NOMO-1 treated with dmso at 0.1 percent for 144 hours (cell line): ENCODE measurements at regions not wholly inside any gene's neighbourhood (a gene's known extent, or its start where the extent isn't known, plus 50 kb on each side); places are given as distances from the start of the nearest gene placed in this dataset.
"Not testable (repeated sequence)": the region's sequence is repeated elsewhere in the genome, so short reads cannot be mapped to it uniquely, and the experiment has no call there.

ENCODE experiments used
- DNase-seq: peaks from one replicate; lab custom pipeline; 2025; ENCODE audit not compliant: unreplicated experiment; lab: John Stamatoyannopoulos, UW

GRCh38 chr4:188993871-188994270 is 854.6 kb downstream of the TRIML1 start:
- no peak for DNase-seq

- DNase-seq = no peak
Observed at GRCh38 chr4:189001283-189001970, 862.2 kb downstream of the TRIML1 start.

- no peak for DNase-seq
Observed at GRCh38 chr4:189001971-189002450, 862.8 kb downstream of the TRIML1 start.

GRCh38 chr4:189002475-189002874 is 863.2 kb downstream of the TRIML1 start:
- no peak for DNase-seq

- not testable (repeated sequence) for DNase-seq
Observed at GRCh38 chr4:189010452-189011217, 871.4 kb downstream of the TRIML1 start.

- no peak for DNase-seq
Observed at GRCh38 chr4:189021831-189022230, 882.6 kb downstream of the TRIML1 start.

GRCh38 chr4:189022440-189023035 is 883.3 kb downstream of the TRIML1 start:
- no peak for DNase-seq

GRCh38 chr4:189029976-189030504 is 890.8 kb downstream of the TRIML1 start:
- no peak for DNase-seq

GRCh38 chr4:189032606-189033338 is 893.5 kb downstream of the TRIML1 start:
- DNase-seq = no peak

- no peak for DNase-seq
Observed at GRCh38 chr4:189033801-189034347, 894.6 kb downstream of the TRIML1 start.

- DNase-seq = no peak
Observed at GRCh38 chr4:189035091-189035490, 895.9 kb downstream of the TRIML1 start.

- no peak for DNase-seq
Observed at GRCh38 chr4:189035654-189036053, 896.4 kb downstream of the TRIML1 start.

- no peak for DNase-seq
Observed at GRCh38 chr4:189036906-189037305, 897.7 kb downstream of the TRIML1 start.

GRCh38 chr4:189046642-189047041 is 894.0 kb upstream of the FRG1 start:
- DNase-seq = no peak

GRCh38 chr4:189048119-189048518 is 892.6 kb upstream of the FRG1 start:
- DNase-seq = no peak

- no peak for DNase-seq
Observed at GRCh38 chr4:189049682-189050081, 891.0 kb upstream of the FRG1 start.

GRCh38 chr4:189050643-189051042 is 890.0 kb upstream of the FRG1 start:
- DNase-seq = no peak

- no peak for DNase-seq
Observed at GRCh38 chr4:189053621-189054020, 887.1 kb upstream of the FRG1 start.

- DNase-seq = no peak
Observed at GRCh38 chr4:189060104-189060503, 880.6 kb upstream of the FRG1 start.

- DNase-seq = no peak
Observed at GRCh38 chr4:189062047-189062820, 878.4 kb upstream of the FRG1 start.
